ENCODE measurements at regions not wholly inside any gene's neighbourhood (a gene's known extent, or its start where the extent isn't known, plus 50 kb on each side); places are given as distances from the start of the nearest gene placed in this dataset.

DNA sequence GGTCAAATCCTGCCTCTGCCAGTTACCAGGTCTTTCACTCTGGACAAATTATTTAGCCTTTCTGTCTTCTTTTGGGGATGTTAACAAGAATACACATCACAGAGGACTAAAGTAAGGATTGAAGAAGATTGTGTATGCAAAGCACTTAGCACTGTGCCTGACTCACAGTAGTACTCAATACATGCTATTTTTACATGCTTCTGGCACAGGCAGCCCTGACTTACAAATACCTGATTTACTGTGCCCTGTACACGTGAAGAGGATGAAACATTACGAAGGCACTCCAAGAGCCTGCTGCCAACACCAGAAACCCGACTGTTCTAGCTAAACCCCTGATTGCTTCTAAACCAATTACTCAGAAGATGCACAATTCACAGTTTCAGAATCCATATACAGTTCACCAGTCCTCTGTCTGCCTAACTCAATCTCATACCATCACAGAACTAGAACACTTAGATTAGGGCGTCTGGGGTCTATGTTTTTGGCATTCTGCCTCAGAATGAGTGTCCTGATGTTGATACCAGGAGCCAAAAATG, 300.9 kb upstream of the DDI1 start:
- no peak for TF ChIP-seq CTCF (conservative IDR thresholded peaks at IDR 0.05)
- no peak for TF ChIP-seq ZFX (IDR thresholded peaks at IDR 0.05)
